Endothelial cell of umbilical vein (primary cell): ENCODE measurements at regions not wholly inside any gene's neighbourhood (a gene's known extent, or its start where the extent isn't known, plus 50 kb on each side); places are given as distances from the start of the nearest gene placed in this dataset.

ENCODE experiments used
- BruUV-seq: library from RNA; stranded (reverse); fragments of 400-500 nt; replicated peaks from 2 replicates; lab custom pipeline; 2021; lab: Mats Ljungman, UMichigan
- CTCF ChIA-PET: fragments of 300-600, 350-600 bp; sonication (Branson Sonifier 250); formaldehyde crosslinking; loops from one replicate; lab custom pipeline; 2021; ENCODE audit warnings: antibody characterized with exemption, inconsistent platforms; lab: Charles Lee
- POLR2A ChIA-PET: fragments of 300-600, 350-600 bp; sonication (Branson Sonifier 250); formaldehyde crosslinking; loops from one replicate; lab custom pipeline; 2021; ENCODE audit warnings: antibody characterized with exemption, inconsistent platforms; lab: Charles Lee
- DNase-seq: peaks from one replicate; pipeline ENCODE4 v3.0.0-alpha.2; 2011; ENCODE audit warnings: low read depth, low spot score
- FAIRE-seq: peaks from 2 replicates; lab custom pipeline; 2011; peaks lifted over from hg19 to GRCh38; lab: Jason Lieb, UNC
- H2AFZ ChIP-seq: 2 replicates; pipeline ENCODE4 v1.6.0; 2012; ENCODE audit warnings: low read depth, low read length, control low read depth, inconsistent platforms
- H3K27ac ChIP-seq: 2 replicates; pipeline ENCODE4 v1.5.1; 2011; ENCODE audit warnings: low read depth, mild to moderate bottlenecking, control low read depth, low read length, moderate library complexity; ENCODE audit not compliant: insufficient read depth
- H3K27me3 ChIP-seq, 2 experiments: 2 replicates each; pipeline versions ENCODE4 v1.6.0 to v1.6.1; 2011; ENCODE audit warnings: low read length in 2 of 2, mixed read lengths in 1 of 2; ENCODE audit not compliant: control insufficient read depth in 2 of 2, insufficient read depth in 2 of 2
- H3K36me3 ChIP-seq, 2 experiments: 2 replicates in 1 of 2; 3 replicates in 1 of 2; pipeline ENCODE4 v1.5.1; 2011; ENCODE audit warnings: low read length in 2 of 2, mild to moderate bottlenecking in 1 of 2, moderate library complexity in 1 of 2; ENCODE audit not compliant: control insufficient read depth in 2 of 2, insufficient read depth in 2 of 2; ENCODE audit errors: extremely low read depth in 1 of 2
- H3K4me1 ChIP-seq: 3 replicates; pipeline ENCODE4 v1.5.1; 2011; ENCODE audit warnings: mild to moderate bottlenecking, low read length; ENCODE audit not compliant: control insufficient read depth, insufficient read depth; ENCODE audit errors: extremely low read depth
- H3K4me2 ChIP-seq: 2 replicates; pipeline ENCODE4 v1.6.1; 2011; ENCODE audit warnings: low read length, control low read depth, mixed read lengths; ENCODE audit not compliant: insufficient read depth
- H3K4me3 ChIP-seq, 3 experiments: fragments of 200-600 bp in 1 of 3; sonication (generic), shearing (Covaris generic) in 1 of 3; replicated peaks in 1 of 3; 2 replicates each; pipeline ENCODE4 v1.5.1; 2011 to 2016; ENCODE audit warnings: control low read depth in 3 of 3, low read length in 3 of 3, mild to moderate bottlenecking in 2 of 3, inconsistent platforms in 1 of 3, low read depth in 1 of 3, moderate library complexity in 1 of 3; ENCODE audit not compliant: insufficient read depth in 1 of 3
- H3K79me2 ChIP-seq: 2 replicates; pipeline ENCODE4 v1.6.0; 2012; ENCODE audit warnings: low read length, inconsistent platforms; ENCODE audit not compliant: control insufficient read depth, insufficient read depth
- H3K9ac ChIP-seq: replicated peaks from 2 replicates; pipeline ENCODE3; 2011; ENCODE audit warnings: low read length, control low read depth; ENCODE audit not compliant: insufficient read depth; ENCODE audit errors: extremely low read depth
- H3K9me1 ChIP-seq: replicated peaks from 3 replicates; pipeline ENCODE4 v1.6.0; 2011; ENCODE audit warnings: mild to moderate bottlenecking, low read length; ENCODE audit not compliant: control insufficient read depth, insufficient read depth; ENCODE audit errors: extremely low read depth
- H3K9me3 ChIP-seq: replicated peaks from 2 replicates; pipeline ENCODE4 v1.5.1; 2012; ENCODE audit warnings: low read length, inconsistent platforms; ENCODE audit not compliant: control insufficient read depth, insufficient read depth
- H4K20me1 ChIP-seq: replicated peaks from 2 replicates; pipeline ENCODE3; 2011; ENCODE audit warnings: mild to moderate bottlenecking, low read length; ENCODE audit not compliant: control insufficient read depth, insufficient read depth; ENCODE audit errors: extremely low read depth
- EZH2 ChIP-seq: IDR thresholded peaks from 2 replicates; pipeline ENCODE4 v1.6.1; 2012; ENCODE audit warnings: borderline replicate concordance, low read depth, mild to moderate bottlenecking, moderate library complexity, low read length, inconsistent platforms; ENCODE audit not compliant: severe bottlenecking
- FOS ChIP-seq: IDR thresholded peaks from 2 replicates; pipeline ENCODE4 v1.6.1; 2011; ENCODE audit warnings: mild to moderate bottlenecking, low read length, moderate library complexity, borderline replicate concordance; ENCODE audit not compliant: insufficient read depth
- GATA2 ChIP-seq: IDR thresholded peaks from 2 replicates; pipeline ENCODE4 v1.7.0; 2011; ENCODE audit warnings: low read depth, mild to moderate bottlenecking, moderate library complexity, mixed read lengths, low read length; ENCODE audit not compliant: insufficient read length, insufficient read depth
- JUN ChIP-seq: IDR thresholded peaks from 2 replicates; pipeline ENCODE4 v1.6.1; 2011; ENCODE audit warnings: borderline replicate concordance, low read depth; ENCODE audit not compliant: insufficient read length, insufficient read depth
- MYC ChIP-seq: IDR thresholded peaks from one replicate; pipeline ENCODE4 v1.6.1; 2011; ENCODE audit warnings: mild to moderate bottlenecking, low read depth, low read length
- POLR2A ChIP-seq: IDR thresholded peaks from 2 replicates; pipeline ENCODE4 v1.6.1; 2012; ENCODE audit warnings: low read depth, mild to moderate bottlenecking, control low read depth, low read length
- POLR2AphosphoS5 ChIP-seq: IDR thresholded peaks from 2 replicates; pipeline ENCODE4 v1.6.1; 2012; ENCODE audit warnings: low read depth, mild to moderate bottlenecking, control low read depth, low read length, moderate library complexity; ENCODE audit not compliant: insufficient read depth
- dilution Hi-C: fragments of 300-500 bp; cut with MboI; formaldehyde crosslinking; loops from one replicate; pipeline ENCODE4 v1.15.0; 2019; ENCODE audit warnings: low sequenced_read_pairs; ENCODE audit not compliant: extremely low pct_ligation_motif_present
- intact Hi-C: fragments of 100-400 bp; cut with micrococcal nuclease; formaldehyde crosslinking; loops from one replicate; pipeline ENCODE4 v1.10.0; 2022
- TF ChIP-seq, protein P1 (sequence below): IDR thresholded peaks from 2 replicates; pipeline ENCODE4 v1.6.1; 2011; ENCODE audit not compliant: insufficient read depth, insufficient read length
- TF ChIP-seq, protein P2 (sequence below), 2 donors: IDR thresholded peaks; 1 replicate in 1 of 2; 2 replicates in 1 of 2; pipeline ENCODE4 v1.5.1; 2011; ENCODE audit warnings: low read length in 2 of 2, mild to moderate bottlenecking in 2 of 2, moderate library complexity in 2 of 2, control low read depth in 1 of 2, inconsistent platforms in 1 of 2, low read depth in 1 of 2; ENCODE audit not compliant: insufficient read depth in 1 of 2; ENCODE audit errors: extremely low read depth in 1 of 2

DNA sequence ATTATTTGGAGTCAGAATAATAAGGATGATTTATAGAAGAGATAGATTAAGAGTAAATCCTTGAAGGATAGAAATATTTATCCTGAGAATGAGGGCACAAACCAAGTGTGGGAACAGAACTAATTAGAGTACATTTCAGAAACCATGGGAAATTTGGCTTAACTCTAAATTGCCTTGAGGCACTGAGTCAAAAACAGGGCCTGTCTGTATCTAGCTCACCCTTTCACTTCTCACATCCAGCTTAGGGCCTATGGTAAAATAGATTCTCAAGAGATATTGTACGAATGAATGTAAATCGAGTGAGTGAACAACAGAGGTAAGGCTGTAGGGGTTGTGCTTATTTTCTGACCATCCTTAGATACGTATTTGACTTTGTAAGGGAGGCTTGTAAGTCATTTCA lies 586.1 kb upstream of the DPPA4 start:
- CTCF ChIA-PET: no interaction called here
- no peak overlapping the region for H3K9ac ChIP-seq
- DNase-seq: no peak
- no peaks in the 10 kb centered on the region for H3K9me3 ChIP-seq
- intact Hi-C loops (no loop called here), dilution Hi-C loops (no loop called here)
- FAIRE-seq: no peak
- H3K4me3 ChIP-seq: no peak overlapping the region
- no peaks in the 10 kb centered on the region for H3K36me3 ChIP-seq
- H3K4me2 ChIP-seq: no peak overlapping the region
- BruUV-seq: no TSS peak
- POLR2A ChIA-PET: no interaction called here
- TF ChIP-seq MYC (no peak), JUN (no peak), FOS (no peak), GATA2 (no peak)
- H4K20me1 ChIP-seq: no peaks in the 10 kb centered on the region
- H2AFZ ChIP-seq: no peak overlapping the region
- no peaks in the 10 kb centered on the region for H3K4me1 ChIP-seq
- H3K9me1 ChIP-seq: no peaks in the 10 kb centered on the region
- H3K79me2 ChIP-seq: no peaks in the 10 kb centered on the region
- H3K27me3 ChIP-seq: no peaks in the 10 kb centered on the region
- H3K27ac ChIP-seq: no peak overlapping the region

DNA sequence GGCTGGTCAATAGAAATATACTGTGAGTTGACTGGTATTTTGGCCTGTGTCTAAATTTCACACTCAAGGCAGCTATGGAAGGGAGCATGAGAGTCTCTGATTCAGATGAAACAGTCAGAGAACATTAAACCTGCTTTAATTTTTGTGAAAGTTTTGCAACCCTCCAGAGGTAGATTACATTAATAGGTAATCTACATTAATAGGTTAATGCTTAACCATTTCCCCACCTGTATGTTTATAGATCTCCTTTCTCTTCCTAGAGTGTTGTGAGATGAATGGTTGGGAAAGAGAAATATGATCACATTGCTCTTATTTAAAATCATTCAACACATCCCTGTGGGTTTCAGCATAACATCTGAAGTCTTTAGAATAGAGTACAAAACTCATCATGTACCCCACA lies 586.9 kb upstream of the DPPA4 start:
- CTCF ChIA-PET: no interaction called here
- intact Hi-C loops: no loop called here
- Histone ChIP-seq H3K4me2 (no peak overlapping the region), H3K27me3 (no peaks in the 10 kb centered on the region), H3K4me1 (no peaks in the 10 kb centered on the region), H3K9me3 (no peaks in the 10 kb centered on the region), H2AFZ (no peak overlapping the region), H3K27ac (no peak overlapping the region), H3K9me1 (no peaks in the 10 kb centered on the region), H3K79me2 (no peaks in the 10 kb centered on the region), H3K9ac (no peak overlapping the region), H3K36me3 (no peaks in the 10 kb centered on the region), H4K20me1 (no peaks in the 10 kb centered on the region), H3K4me3 (no peak overlapping the region)
- BruUV-seq: no TSS peak
- FAIRE-seq (no peak), DNase-seq (no peak)
- dilution Hi-C loops: no loop called here
- POLR2A ChIA-PET: no interaction called here
- TF ChIP-seq POLR2AphosphoS5: no peak
- no peak for TF ChIP-seq EZH2
- TF ChIP-seq JUN: no peak
- TF ChIP-seq, protein P1, sequence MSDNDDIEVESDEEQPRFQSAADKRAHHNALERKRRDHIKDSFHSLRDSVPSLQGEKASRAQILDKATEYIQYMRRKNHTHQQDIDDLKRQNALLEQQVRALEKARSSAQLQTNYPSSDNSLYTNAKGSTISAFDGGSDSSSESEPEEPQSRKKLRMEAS: no peak
- TF ChIP-seq, protein P2, sequence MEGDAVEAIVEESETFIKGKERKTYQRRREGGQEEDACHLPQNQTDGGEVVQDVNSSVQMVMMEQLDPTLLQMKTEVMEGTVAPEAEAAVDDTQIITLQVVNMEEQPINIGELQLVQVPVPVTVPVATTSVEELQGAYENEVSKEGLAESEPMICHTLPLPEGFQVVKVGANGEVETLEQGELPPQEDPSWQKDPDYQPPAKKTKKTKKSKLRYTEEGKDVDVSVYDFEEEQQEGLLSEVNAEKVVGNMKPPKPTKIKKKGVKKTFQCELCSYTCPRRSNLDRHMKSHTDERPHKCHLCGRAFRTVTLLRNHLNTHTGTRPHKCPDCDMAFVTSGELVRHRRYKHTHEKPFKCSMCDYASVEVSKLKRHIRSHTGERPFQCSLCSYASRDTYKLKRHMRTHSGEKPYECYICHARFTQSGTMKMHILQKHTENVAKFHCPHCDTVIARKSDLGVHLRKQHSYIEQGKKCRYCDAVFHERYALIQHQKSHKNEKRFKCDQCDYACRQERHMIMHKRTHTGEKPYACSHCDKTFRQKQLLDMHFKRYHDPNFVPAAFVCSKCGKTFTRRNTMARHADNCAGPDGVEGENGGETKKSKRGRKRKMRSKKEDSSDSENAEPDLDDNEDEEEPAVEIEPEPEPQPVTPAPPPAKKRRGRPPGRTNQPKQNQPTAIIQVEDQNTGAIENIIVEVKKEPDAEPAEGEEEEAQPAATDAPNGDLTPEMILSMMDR (IDR thresholded peaks at IDR 0.05; ENCODE audit: extremely low read depth in 1 of 2, insufficient read depth in 1 of 2, low read depth in 1 of 2, low read length in 2 of 2): no peak
- TF ChIP-seq GATA2: no peak
- no peak for TF ChIP-seq FOS
- no peak for TF ChIP-seq MYC
- TF ChIP-seq POLR2A: no peak
